ENCODE measurements at regions not wholly inside any gene's neighbourhood (a gene's known extent, or its start where the extent isn't known, plus 50 kb on each side); places are given as distances from the start of the nearest gene placed in this dataset.

DNA sequence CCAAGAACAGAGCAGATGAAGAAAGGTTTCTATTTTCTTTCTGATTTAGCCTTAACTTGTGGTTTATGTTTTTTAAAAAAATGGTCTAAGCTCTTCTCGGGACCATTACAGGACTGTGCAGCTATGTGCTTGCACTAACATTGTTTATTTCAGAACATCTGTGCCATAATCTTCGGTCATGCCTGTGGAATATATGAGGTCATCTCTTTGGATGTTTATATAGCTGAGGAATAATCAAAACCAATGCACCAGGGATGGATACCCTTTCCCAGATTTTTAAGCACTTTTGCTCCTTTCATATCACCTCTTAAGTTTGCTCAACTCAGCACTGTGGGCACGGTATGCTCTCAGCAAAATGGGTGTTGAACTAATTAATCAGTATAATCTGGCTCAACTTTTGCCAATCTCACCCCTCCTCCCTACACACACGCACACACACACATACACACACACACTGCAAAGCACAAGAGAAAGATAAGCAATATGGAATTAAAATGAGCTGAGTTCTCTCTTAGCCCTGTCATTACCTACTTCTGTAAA lies 268.5 kb upstream of the TMC3 start:
- TF ChIP-seq, protein P1, sequence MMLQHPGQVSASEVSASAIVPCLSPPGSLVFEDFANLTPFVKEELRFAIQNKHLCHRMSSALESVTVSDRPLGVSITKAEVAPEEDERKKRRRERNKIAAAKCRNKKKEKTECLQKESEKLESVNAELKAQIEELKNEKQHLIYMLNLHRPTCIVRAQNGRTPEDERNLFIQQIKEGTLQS (CRISPR knock-in tag; conservative IDR thresholded peaks at IDR 0.05): no peak
- TF ChIP-seq ATF1 (CRISPR knock-in tag; IDR thresholded peaks at IDR 0.05): no peak
- no peak for TF ChIP-seq NR2C2 (CRISPR knock-in tag; IDR thresholded peaks at IDR 0.05)
- no peak for TF ChIP-seq SP1 (CRISPR knock-in tag; conservative IDR thresholded peaks at IDR 0.05)
- TF ChIP-seq CTCF (IDR thresholded peaks at IDR 0.05): no peak
- TF ChIP-seq GABPB1 (CRISPR knock-in tag; IDR thresholded peaks at IDR 0.05): no peak
- TF ChIP-seq AR (CRISPR knock-in tag; IDR thresholded peaks at IDR 0.05): no peak
- TF ChIP-seq RORB (CRISPR knock-in tag; IDR thresholded peaks at IDR 0.05): no peak
